ENCODE measurements at regions not wholly inside any gene's neighbourhood (a gene's known extent, or its start where the extent isn't known, plus 50 kb on each side); places are given as distances from the start of the nearest gene placed in this dataset.

- no peak for TF ChIP-seq SP2 (tag by site-specific recombination; IDR thresholded peaks at IDR 0.05)
- no peak for TF ChIP-seq ZBTB20 (tag by site-specific recombination; IDR thresholded peaks at IDR 0.05)
- no peak for TF ChIP-seq ZNF48 (tag by site-specific recombination; IDR thresholded peaks at IDR 0.05)
- TF ChIP-seq GLIS2 (tag by site-specific recombination; IDR thresholded peaks at IDR 0.05) = no peak
- no peak for TF ChIP-seq ZNF350 (tag by site-specific recombination; IDR thresholded peaks at IDR 0.05)
- TF ChIP-seq, protein P1, sequence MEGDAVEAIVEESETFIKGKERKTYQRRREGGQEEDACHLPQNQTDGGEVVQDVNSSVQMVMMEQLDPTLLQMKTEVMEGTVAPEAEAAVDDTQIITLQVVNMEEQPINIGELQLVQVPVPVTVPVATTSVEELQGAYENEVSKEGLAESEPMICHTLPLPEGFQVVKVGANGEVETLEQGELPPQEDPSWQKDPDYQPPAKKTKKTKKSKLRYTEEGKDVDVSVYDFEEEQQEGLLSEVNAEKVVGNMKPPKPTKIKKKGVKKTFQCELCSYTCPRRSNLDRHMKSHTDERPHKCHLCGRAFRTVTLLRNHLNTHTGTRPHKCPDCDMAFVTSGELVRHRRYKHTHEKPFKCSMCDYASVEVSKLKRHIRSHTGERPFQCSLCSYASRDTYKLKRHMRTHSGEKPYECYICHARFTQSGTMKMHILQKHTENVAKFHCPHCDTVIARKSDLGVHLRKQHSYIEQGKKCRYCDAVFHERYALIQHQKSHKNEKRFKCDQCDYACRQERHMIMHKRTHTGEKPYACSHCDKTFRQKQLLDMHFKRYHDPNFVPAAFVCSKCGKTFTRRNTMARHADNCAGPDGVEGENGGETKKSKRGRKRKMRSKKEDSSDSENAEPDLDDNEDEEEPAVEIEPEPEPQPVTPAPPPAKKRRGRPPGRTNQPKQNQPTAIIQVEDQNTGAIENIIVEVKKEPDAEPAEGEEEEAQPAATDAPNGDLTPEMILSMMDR (tag by site-specific recombination; IDR thresholded peaks at IDR 0.05) = no peak
- TF ChIP-seq ZBTB49 (tag by site-specific recombination; IDR thresholded peaks at IDR 0.05; ENCODE audit: low read depth) = no peak
- TF ChIP-seq ZNF274 (IDR thresholded peaks at IDR 0.05; ENCODE audit: low read length) = no peak
- no peak for TF ChIP-seq ZNF274 (tag by site-specific recombination; IDR thresholded peaks at IDR 0.05; ENCODE audit: borderline replicate concordance)
- no peak for TF ChIP-seq GFI1B (tag by site-specific recombination; IDR thresholded peaks at IDR 0.05)
- no peak for TF ChIP-seq ZNF146 (tag by site-specific recombination; IDR thresholded peaks at IDR 0.05)
Measured at GRCh38 chr19:27971071-27971470, 1241.9 kb downstream of the UQCRFS1 start.
